Transverse colon (tissue), 4 donors: ENCODE measurements at regions not wholly inside any gene's neighbourhood (a gene's known extent, or its start where the extent isn't known, plus 50 kb on each side); places are given as distances from the start of the nearest gene placed in this dataset.

Experiments
- DNase-seq: peaks from one replicate; pipeline ENCODE4 v3.0.0-alpha.2; 2019
- H3K27ac ChIP-seq, 4 donors: fragments of 200-600 bp; sonication (generic); 2 replicates each; pipeline ENCODE4 v1.5.1; 2016 to 2018; ENCODE audit warnings: inconsistent platforms in 4 of 4
- H3K27me3 ChIP-seq: fragments of 200-600 bp; sonication (generic); 2 replicates; pipeline ENCODE4 v1.5.1; 2017; ENCODE audit warnings: inconsistent platforms
- H3K36me3 ChIP-seq, 4 donors: fragments of 200-600 bp; sonication (generic); 2 replicates each; pipeline ENCODE4 v1.5.1; 2017 to 2019; ENCODE audit warnings: inconsistent platforms in 4 of 4
- H3K4me1 ChIP-seq, 4 donors: fragments of 200-600 bp; sonication (generic); 2 replicates each; pipeline ENCODE4 v1.5.1; 2017 to 2020; ENCODE audit warnings: inconsistent platforms in 4 of 4
- H3K4me3 ChIP-seq, 4 donors: fragments of 200-600 bp; sonication (generic); 1 replicate in 1 of 4; 2 replicates in 3 of 4; pipeline versions ENCODE4 v1.5.1 to v1.6.1; 2017 to 2019; ENCODE audit warnings: inconsistent platforms in 4 of 4
- H3K9me3 ChIP-seq, 2 donors: fragments of 200-600 bp; sonication (generic); 2 replicates each; pipeline ENCODE4 v1.5.1; 2017 to 2019; ENCODE audit warnings: inconsistent platforms in 2 of 2
- CTCF ChIP-seq, 5 experiments: fragments of 200-600 bp in 3 of 5; fragments of 450-650 bp in 2 of 5; sonication (generic) in 3 of 5; IDR thresholded peaks; 1 replicate in 2 of 5; 2 replicates in 3 of 5; pipeline ENCODE4 v1.5.1; 2016 to 2017; ENCODE audit warnings: antibody characterized with exemption in 5 of 5, inconsistent platforms in 3 of 5, mild to moderate bottlenecking in 2 of 5, moderate library complexity in 1 of 5
- EP300 ChIP-seq: sonication (generic); formaldehyde crosslinking; IDR thresholded peaks from one replicate; pipeline ENCODE4 v1.6.1; 2017; ENCODE audit warnings: antibody characterized with exemption, low read depth
- POLR2A ChIP-seq: fragments of 450-650 bp; IDR thresholded peaks from one replicate; pipeline ENCODE4 v1.6.1; 2016; ENCODE audit warnings: antibody characterized with exemption, mild to moderate bottlenecking, moderate library complexity
- POLR2AphosphoS5 ChIP-seq, 3 donors: sonication (generic); formaldehyde crosslinking; IDR thresholded peaks; one replicate each; pipeline ENCODE4 v1.6.1; 2016; ENCODE audit warnings: antibody characterized with exemption in 3 of 3
- WGBS, 2 donors: methylation state at CpG; one replicate each; pipeline ENCODE4 v1.1.5; 2018; ENCODE audit warnings: low coverage in 1 of 2; 5-methylcytosine and 5-hydroxymethylcytosine counted together
- in situ Hi-C, 4 donors: fragments of 200-750 bp; cut with MboI; loops; one replicate each; pipeline versions ENCODE4 v1.15.0 to v1.15.1; 2017; ENCODE audit warnings: low sequenced_read_pairs in 3 of 4, low pct_ligation_motif_present in 1 of 4, low pct_unique_long_range_greater_than_20kb in 1 of 4
- intact Hi-C: fragments of 100-400 bp; cut with DNase I; formaldehyde crosslinking; loops from one replicate; pipeline ENCODE4 v1.15.1; 2023; ENCODE audit warnings: low total_unique reads

GRCh38 chr9:14031810-14032209, 282.1 kb downstream of the NFIB start:
- no peak overlapping the region for H3K4me3 ChIP-seq
- 80 to 100% methylated on average over 2 to 3 of the region's 3 CpGs for WGBS, 2 donors
- no peak for DNase-seq
- intact Hi-C loops, result no loop called here
- peak overlapping the region in 3 of 4 donors; percentile 68 to 73 (median 73) for H3K27ac ChIP-seq
- TF ChIP-seq POLR2AphosphoS5 (IDR thresholded peaks at IDR 0.05) (no peak), POLR2A (no peak), EP300 (no peak), CTCF (IDR thresholded peaks at IDR 0.05) (no peak)
- H3K9me3 ChIP-seq, result no peaks in the 10 kb centered on the region
- no peaks in the 10 kb centered on the region for H3K36me3 ChIP-seq
- in situ Hi-C loops, result no loop called here
- no peaks in the 10 kb centered on the region for H3K27me3 ChIP-seq
- peaks cover 11 to 39% (median 19%) of the 10 kb centered on the region in 4 donors for H3K4me1 ChIP-seq

- WGBS, 2 donors, result 48 to 61% methylated on average over 4 to 7 of the region's 7 CpGs
- Histone ChIP-seq H3K27me3 (no peaks in the 10 kb centered on the region), H3K36me3 (no peaks in the 10 kb centered on the region), H3K4me1 (peaks cover 11 to 44% (median 20%) of the 10 kb centered on the region in 4 donors), H3K27ac (peak overlapping the region; percentile 68 to 73 (median 73)), H3K9me3 (no peaks in the 10 kb centered on the region), H3K4me3 (peak overlapping the region in 1 of 4 donors; percentile 0)
- TF ChIP-seq EP300 (no peak), POLR2AphosphoS5 (IDR thresholded peaks at IDR 0.05) (no peak), CTCF (IDR thresholded peaks at IDR 0.05) (no peak), POLR2A (no peak)
- no peak for DNase-seq
- in situ Hi-C loops (no loop called here), intact Hi-C loops (no loop called here)
Observed at GRCh38 chr9:14031060-14031414, 282.9 kb downstream of the NFIB start.

GRCh38 chr9:14030375-14031059, 283.4 kb downstream of the NFIB start:
- H3K27me3 ChIP-seq, result no peaks in the 10 kb centered on the region
- DNase-seq, result no peak
- no peaks in the 10 kb centered on the region for H3K9me3 ChIP-seq
- peaks cover 11 to 44% (median 20%) of the 10 kb centered on the region in 4 donors for H3K4me1 ChIP-seq
- 17 to 30% methylated on average over 7 of the region's 7 CpGs for WGBS, 2 donors
- in situ Hi-C loops (no loop called here), intact Hi-C loops (no loop called here)
- H3K4me3 ChIP-seq, result peak overlapping the region in 1 of 4 donors; percentile 0
- peak overlapping the region; percentile 68 to 73 (median 73) for H3K27ac ChIP-seq
- TF ChIP-seq POLR2AphosphoS5 (IDR thresholded peaks at IDR 0.05) (peak in 1 of 3 donors; percentile 17), EP300 (no peak)
- no peaks in the 10 kb centered on the region for H3K36me3 ChIP-seq

GRCh38 chr9:14029806-14030374, 284.1 kb downstream of the NFIB start:
- in situ Hi-C loops (no loop called here), intact Hi-C loops (no loop called here)
- no peaks in the 10 kb centered on the region for H3K9me3 ChIP-seq
- peak overlapping the region in 1 of 4 donors; percentile 0 for H3K4me3 ChIP-seq
- TF ChIP-seq EP300 (no peak), POLR2AphosphoS5 (IDR thresholded peaks at IDR 0.05) (no peak), CTCF (IDR thresholded peaks at IDR 0.05) (no peak), POLR2A (no peak)
- H3K36me3 ChIP-seq, result no peaks in the 10 kb centered on the region
- H3K4me1 ChIP-seq, result peaks cover 11 to 44% (median 20%) of the 10 kb centered on the region in 4 donors
- H3K27ac ChIP-seq, result peak overlapping the region; percentile 68 to 73 (median 73)
- no peaks in the 10 kb centered on the region for H3K27me3 ChIP-seq
- no peak for DNase-seq
- 42 to 71% methylated on average over 5 to 11 of the region's 11 CpGs for WGBS, 2 donors
